Endothelial cell of umbilical vein (primary cell): ENCODE measurements at regions not wholly inside any gene's neighbourhood (a gene's known extent, or its start where the extent isn't known, plus 50 kb on each side); places are given as distances from the start of the nearest gene placed in this dataset.

Experiments used
- EZH2 ChIP-seq: IDR thresholded peaks from 2 replicates; pipeline ENCODE4 v1.6.1; 2012; ENCODE audit warnings: borderline replicate concordance, low read depth, mild to moderate bottlenecking, moderate library complexity, low read length, inconsistent platforms; ENCODE audit not compliant: severe bottlenecking
- FOS ChIP-seq: IDR thresholded peaks from 2 replicates; pipeline ENCODE4 v1.6.1; 2011; ENCODE audit warnings: mild to moderate bottlenecking, low read length, moderate library complexity, borderline replicate concordance; ENCODE audit not compliant: insufficient read depth
- GATA2 ChIP-seq: IDR thresholded peaks from 2 replicates; pipeline ENCODE4 v1.7.0; 2011; ENCODE audit warnings: low read depth, mild to moderate bottlenecking, moderate library complexity, mixed read lengths, low read length; ENCODE audit not compliant: insufficient read length, insufficient read depth
- JUN ChIP-seq: IDR thresholded peaks from 2 replicates; pipeline ENCODE4 v1.6.1; 2011; ENCODE audit warnings: borderline replicate concordance, low read depth; ENCODE audit not compliant: insufficient read length, insufficient read depth
- MAX ChIP-seq: IDR thresholded peaks from 2 replicates; pipeline ENCODE4 v1.6.1; 2011; ENCODE audit not compliant: insufficient read depth, insufficient read length
- MYC ChIP-seq: IDR thresholded peaks from one replicate; pipeline ENCODE4 v1.6.1; 2011; ENCODE audit warnings: mild to moderate bottlenecking, low read depth, low read length
- POLR2A ChIP-seq: IDR thresholded peaks from 2 replicates; pipeline ENCODE4 v1.6.1; 2012; ENCODE audit warnings: low read depth, mild to moderate bottlenecking, control low read depth, low read length
- POLR2AphosphoS5 ChIP-seq: IDR thresholded peaks from 2 replicates; pipeline ENCODE4 v1.6.1; 2012; ENCODE audit warnings: low read depth, mild to moderate bottlenecking, control low read depth, low read length, moderate library complexity; ENCODE audit not compliant: insufficient read depth
- TF ChIP-seq, protein P1 (sequence below), 2 donors: IDR thresholded peaks; 1 replicate in 1 of 2; 2 replicates in 1 of 2; pipeline ENCODE4 v1.5.1; 2011; ENCODE audit warnings: low read length in 2 of 2, mild to moderate bottlenecking in 2 of 2, moderate library complexity in 2 of 2, control low read depth in 1 of 2, inconsistent platforms in 1 of 2, low read depth in 1 of 2; ENCODE audit not compliant: insufficient read depth in 1 of 2; ENCODE audit errors: extremely low read depth in 1 of 2

GRCh38 chr4:11898796-11899195 lies 470.1 kb upstream of the HS3ST1 start:
- TF ChIP-seq, protein P1, sequence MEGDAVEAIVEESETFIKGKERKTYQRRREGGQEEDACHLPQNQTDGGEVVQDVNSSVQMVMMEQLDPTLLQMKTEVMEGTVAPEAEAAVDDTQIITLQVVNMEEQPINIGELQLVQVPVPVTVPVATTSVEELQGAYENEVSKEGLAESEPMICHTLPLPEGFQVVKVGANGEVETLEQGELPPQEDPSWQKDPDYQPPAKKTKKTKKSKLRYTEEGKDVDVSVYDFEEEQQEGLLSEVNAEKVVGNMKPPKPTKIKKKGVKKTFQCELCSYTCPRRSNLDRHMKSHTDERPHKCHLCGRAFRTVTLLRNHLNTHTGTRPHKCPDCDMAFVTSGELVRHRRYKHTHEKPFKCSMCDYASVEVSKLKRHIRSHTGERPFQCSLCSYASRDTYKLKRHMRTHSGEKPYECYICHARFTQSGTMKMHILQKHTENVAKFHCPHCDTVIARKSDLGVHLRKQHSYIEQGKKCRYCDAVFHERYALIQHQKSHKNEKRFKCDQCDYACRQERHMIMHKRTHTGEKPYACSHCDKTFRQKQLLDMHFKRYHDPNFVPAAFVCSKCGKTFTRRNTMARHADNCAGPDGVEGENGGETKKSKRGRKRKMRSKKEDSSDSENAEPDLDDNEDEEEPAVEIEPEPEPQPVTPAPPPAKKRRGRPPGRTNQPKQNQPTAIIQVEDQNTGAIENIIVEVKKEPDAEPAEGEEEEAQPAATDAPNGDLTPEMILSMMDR (IDR thresholded peaks at IDR 0.05; ENCODE audit: extremely low read depth in 1 of 2, insufficient read depth in 1 of 2, low read depth in 1 of 2, low read length in 2 of 2): no peak
- TF ChIP-seq EZH2: no peak
- TF ChIP-seq MYC: no peak
- no peak for TF ChIP-seq POLR2A
- no peak for TF ChIP-seq POLR2AphosphoS5
- no peak for TF ChIP-seq MAX
- TF ChIP-seq GATA2: no peak
- no peak for TF ChIP-seq JUN
- TF ChIP-seq FOS: no peak
